CD4-positive, alpha-beta T cell treated with Interleukin-15 for 4 hours (primary cell): ENCODE measurements at regions not wholly inside any gene's neighbourhood (a gene's known extent, or its start where the extent isn't known, plus 50 kb on each side); places are given as distances from the start of the nearest gene placed in this dataset.

ENCODE experiments used
- DNase-seq: peaks from one replicate; pipeline ENCODE4 v3.0.0-alpha.2; 2020; ENCODE audit warnings: low spot score

- DNase-seq: no peak
These were observed 345.6 kb downstream of the AKAIN1 start for GRCh38 chr18:4851301-4851976.

DNA sequence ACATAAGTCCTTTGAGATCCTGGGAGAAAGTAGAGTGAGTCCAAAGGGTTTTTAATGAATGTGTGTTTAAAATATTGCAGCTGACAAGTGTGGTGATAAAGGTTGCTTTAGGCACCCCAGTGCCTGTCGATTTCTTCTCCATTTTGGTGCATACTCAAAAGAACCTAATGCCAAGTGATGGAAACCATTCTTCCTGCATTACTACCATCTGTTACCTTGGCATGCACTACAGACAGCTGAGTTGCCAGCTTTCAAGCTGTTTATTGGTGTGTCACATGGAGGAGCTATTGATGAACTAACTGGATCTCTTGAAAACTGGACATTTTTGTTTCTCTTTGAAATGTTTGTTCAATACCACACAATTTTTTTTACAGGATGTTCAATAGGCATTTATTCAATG is 350.0 kb downstream of the AKAIN1 start:
- no peak for DNase-seq

- DNase-seq: no peak
These were observed 352.7 kb downstream of the AKAIN1 start for GRCh38 chr18:4844320-4844719.

DNA sequence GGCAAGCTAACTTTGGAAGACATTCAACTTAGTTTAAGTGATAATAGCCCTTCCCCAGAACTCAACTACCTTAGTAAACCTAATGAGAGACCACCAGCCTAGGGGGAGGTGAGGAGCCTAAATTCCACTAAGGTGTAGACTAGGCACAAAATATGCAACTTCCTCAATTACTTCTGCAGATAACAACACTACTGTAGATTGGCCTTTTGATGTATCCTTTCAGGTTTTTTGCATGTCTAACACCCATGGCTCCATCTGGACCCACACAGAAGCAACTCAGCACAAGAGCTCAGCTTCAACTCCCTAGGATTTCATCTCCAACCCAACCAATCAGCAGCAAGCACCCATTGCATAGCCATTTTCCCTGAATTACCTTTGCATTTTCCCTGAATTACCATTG is 353.3 kb downstream of the AKAIN1 start:
- no peak for DNase-seq

GRCh38 chr18:4842751-4843150 is 354.3 kb downstream of the AKAIN1 start:
- no peak for DNase-seq

DNA sequence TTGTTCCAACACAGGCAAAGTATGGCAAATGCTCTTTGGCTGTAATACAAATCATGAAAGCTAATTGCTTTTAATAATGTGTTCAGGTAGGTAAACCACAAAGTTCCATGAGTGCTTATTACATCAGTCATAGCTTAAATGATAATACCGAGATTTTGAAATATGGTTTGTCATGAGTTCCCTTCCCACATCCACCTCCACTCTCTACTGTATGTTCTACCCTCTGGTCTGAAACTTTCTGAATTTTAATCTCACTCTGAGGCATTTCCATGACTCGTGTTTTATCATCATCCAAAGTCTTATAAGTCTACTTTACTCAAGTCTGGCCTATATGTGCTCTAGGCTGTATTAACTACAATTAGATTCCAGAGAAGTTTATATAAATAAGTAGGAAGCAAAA is 354.8 kb downstream of the AKAIN1 start:
- no peak for DNase-seq

GRCh38 chr18:4839639-4840038 is 357.4 kb downstream of the AKAIN1 start:
- no peak for DNase-seq

DNA sequence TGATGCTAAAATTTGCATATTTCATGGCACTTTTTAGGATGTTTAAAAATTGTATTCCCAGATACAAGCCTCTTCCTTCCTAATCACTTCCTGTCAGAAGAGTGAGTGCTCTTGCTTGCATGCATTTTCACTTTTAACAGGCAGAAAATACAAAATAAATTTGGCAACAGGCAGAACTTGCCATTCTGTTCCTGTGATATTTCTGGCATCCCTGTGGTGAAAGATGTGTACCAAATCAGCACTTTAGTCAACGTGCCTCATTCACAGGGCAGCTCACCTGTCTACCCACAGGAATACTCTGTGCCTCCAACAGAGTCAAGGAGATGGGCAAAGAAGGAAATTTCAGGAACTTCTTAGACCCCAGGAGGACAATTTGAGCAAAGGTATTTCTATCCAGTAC is 360.9 kb downstream of the AKAIN1 start:
- DNase-seq: no peak

- DNase-seq: no peak
These were observed 365.2 kb downstream of the AKAIN1 start for GRCh38 chr18:4831791-4832375.

DNA sequence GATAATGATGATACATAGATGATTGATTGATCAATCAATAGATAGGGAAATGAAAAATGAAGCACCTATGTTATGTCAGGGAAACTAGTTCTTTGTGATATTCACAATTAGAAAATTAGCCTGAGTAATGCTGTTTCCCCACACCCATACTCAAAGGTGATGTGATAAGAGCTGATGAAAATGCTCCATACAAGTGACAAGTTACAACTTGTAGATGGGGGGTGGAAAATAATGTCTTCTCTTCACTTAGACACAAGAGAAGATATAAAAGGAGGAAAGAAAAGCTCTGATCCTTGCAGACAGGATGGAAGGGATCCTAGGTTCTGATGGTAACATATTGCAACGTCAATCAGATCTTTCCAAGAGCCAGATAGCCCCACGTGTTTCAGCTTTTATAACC is 365.9 kb downstream of the AKAIN1 start:
- no peak for DNase-seq

DNA sequence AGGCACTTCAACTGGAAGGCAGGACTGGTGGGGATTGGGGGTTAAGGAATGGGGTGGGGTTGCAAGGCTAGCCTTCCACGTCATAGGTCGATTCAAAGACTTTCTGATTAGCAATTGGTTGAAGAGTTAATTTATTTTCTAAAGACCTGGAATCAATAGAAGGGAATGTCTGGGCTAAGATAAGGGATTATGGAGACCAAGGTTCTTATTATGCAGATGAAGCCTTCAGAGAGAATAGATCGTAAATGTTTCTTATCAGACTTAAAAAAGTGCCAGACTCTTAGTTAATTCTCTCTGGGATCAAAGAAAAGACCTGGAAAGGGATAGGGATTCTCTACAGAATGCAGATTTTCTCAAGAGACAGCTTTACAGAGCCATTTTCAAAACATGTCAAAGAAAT is 368.0 kb upstream of the DLGAP1 start:
- DNase-seq: no peak

DNA sequence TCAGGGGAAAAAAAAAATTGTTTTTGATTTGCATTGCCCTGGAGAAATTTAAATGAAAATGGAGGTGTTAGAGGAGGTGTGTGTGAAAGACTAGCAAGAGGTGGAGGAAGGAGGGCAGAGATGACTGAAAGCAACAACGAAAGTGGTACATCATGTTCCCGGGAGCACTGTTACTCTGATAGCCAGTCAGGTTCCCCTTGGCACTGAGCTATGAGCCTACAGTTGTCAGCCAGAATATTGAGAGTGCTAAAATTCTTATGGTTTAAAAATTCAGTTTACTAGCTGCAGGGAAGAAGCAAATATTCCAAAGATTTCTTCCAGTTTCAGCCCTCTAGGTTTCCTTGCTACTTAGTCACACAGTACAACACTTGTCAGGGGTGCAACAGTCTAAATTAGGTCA is 366.7 kb upstream of the DLGAP1 start:
- no peak for DNase-seq

DNA sequence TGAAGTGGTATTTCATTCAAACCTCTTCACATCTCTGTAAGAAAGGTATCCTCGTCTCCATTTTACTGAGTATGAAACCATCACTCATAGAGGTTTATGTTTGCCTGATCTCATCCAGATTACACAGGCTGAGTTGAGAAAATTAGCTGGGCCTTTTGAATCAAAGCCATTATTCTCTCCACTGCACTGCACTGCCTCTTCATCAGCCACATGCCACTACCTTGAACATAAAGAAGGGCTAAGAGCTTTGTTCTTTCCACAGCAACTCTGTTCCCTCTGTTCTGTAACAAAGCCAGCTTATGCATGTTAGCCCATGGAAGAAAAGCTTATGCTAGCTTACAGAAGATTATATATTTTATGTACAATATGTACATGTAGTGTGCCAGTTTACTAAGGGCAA is 362.6 kb upstream of the DLGAP1 start:
- no peak for DNase-seq

- DNase-seq: no peak
These were observed 358.6 kb upstream of the DLGAP1 start for GRCh38 chr18:4813708-4814107.

DNA sequence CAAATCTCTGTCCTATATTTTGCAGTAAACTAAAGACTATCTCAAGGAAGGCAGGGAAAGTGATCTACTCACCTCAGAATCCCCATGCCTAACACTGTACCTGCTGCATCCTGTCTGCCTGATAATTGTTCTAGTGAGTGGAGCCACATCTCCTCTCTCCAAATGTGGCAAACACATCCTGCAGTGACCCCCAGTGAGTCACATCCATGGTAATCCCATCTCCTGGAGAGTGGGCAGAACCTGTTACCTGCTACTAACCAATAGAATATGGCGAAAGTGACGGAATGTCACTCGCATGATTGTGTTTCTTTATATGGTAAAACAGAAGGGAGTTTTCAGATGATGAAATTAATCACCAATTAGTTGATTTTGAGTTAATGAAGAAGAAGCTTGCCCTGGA is 353.8 kb upstream of the DLGAP1 start:
- DNase-seq: no peak

DNA sequence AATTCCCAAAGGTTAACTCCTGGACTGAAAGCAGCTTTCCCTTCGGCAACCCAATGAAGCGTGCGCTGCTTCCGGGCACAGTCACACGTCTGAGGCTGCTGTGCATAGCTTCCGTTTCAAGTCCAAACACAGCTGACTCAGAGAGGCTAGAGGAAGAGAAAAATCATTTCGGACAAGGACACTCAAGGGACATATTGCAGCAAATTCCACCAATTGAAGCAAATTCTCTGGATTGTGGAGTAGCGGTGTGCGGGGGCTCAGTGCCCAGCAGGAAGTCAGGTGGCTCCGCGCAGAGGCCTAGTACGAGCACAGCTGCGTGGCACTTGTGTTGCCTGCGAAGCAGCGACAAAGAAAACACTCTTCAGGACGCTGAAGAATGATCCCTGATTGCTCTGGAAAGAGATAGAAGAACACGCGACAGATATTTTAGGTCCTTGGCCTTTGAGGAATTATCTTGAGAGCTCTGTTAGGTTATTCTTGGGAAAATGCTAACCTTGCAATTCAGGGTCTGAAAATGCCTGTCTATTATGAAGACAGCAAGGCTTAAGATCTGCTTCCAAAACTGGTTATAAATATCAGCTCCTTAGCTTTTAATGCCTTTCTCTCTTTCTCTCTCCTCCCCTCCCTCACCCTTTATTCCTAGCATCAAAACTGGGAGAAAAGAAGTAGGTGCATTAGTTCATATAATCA is 352.6 kb upstream of the DLGAP1 start:
- no peak for DNase-seq

DNA sequence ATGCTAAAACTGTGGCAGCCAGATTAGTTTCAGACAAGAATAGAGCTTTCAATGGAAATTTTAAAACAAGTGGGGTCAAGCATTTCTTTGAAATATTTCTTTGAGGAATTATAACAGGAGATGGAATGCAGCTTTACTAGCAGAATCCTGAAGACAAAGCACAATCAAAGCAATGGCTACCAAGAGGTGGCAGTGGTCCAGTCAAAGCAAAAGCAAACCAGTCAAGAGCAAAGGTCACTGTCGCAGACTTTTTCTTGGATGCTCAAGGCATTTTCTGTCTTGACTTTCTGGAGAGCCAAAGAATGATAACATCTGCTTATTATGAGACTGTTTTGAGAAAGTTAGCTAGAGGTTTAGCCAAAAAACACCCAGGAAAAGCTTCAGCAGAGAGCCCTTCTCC is 351.2 kb upstream of the DLGAP1 start:
- DNase-seq: no peak

DNA sequence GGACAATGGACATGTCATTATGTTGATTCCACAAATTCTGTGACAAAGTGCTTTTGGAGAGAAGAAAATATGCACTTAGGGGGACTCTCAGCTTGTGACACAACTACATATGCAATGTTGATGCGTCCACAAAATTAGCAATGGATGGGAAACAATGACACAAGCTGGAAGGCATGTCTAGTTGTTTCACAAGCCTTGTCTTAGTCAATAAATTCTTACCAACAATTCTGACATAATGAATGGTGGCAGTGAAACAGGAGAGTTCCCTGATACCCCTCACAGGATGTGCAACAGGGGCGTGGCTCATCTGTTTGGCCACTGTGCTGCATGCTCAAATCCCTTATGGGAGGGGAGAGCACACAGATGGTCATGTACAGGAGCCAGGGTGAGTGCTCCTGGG is 347.2 kb upstream of the DLGAP1 start:
- no peak for DNase-seq

DNA sequence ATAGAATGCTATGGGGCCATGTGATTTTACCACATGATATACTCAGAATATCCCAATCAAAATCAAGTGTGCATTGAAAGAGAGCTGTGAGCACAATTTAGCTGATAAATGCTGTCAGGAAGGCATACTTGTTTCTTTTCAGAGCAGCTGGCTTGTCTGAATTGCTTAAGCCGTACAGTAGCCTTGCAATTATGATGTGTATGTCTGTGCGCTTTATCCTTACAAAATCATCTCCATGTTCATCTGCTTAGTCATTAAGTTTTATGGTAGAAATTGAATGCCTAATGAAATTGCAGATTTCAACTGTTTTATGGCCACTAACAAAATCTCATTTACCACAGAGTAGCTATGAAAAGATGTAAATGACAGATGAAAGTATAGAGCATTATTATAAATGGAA is 346.0 kb upstream of the DLGAP1 start:
- DNase-seq: no peak

DNA sequence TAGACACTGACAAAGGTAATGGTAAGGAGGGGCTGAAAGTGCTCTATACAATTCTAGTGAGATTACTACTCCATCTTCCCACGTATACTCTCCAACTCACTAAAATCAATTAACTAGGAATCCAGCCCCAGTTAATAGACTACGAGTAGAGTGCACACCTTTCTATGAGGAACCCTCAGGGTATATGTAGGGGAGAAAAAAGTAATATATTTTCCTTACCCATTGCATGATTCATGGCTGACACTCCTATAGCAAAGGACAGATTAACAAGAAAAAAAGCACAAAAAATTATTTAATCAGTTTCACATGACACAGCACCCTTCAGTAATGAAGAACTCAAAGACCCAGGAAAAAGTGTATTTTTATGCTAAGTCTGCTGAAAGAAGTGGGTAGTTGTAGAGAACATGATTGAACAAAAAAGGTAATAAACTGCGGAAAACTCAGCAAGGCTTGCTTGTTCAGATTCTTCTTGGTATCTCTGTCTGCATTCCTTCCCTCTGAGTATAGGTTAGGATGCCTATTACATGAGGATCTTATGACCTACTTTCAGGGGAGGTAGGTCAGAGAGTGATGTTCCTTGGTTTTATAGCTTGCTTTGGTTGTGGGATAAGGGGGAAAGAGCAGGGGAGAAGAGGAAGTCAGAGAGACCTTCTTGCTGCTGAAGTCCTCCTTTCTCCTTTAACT is 342.0 kb upstream of the DLGAP1 start:
- no peak for DNase-seq

GRCh38 chr18:4789506-4789905 is 334.4 kb upstream of the DLGAP1 start:
- no peak for DNase-seq

GRCh38 chr18:4781873-4782272 is 326.8 kb upstream of the DLGAP1 start:
- DNase-seq: no peak

- DNase-seq: no peak
These were observed 310.3 kb upstream of the DLGAP1 start for GRCh38 chr18:4765401-4765800.
